ENCODE measurements at regions not wholly inside any gene's neighbourhood (a gene's known extent, or its start where the extent isn't known, plus 50 kb on each side); places are given as distances from the start of the nearest gene placed in this dataset.

GRCh38 chr1:177798614-177799013 is 171.2 kb downstream of the SEC16B start:
- H3F3A ChIP-seq (ENCODE audit: insufficient read depth) = no peaks in the 10 kb centered on the region
- H3K9me3 ChIP-seq (ENCODE audit: insufficient read depth, low read length) = no peaks in the 10 kb centered on the region
- no peaks in the 10 kb centered on the region for H3K79me2 ChIP-seq (ENCODE audit: insufficient read depth, low read length)
- H4K20me1 ChIP-seq (ENCODE audit: low read depth, low read length) = no peaks in the 10 kb centered on the region
- H3K9ac ChIP-seq (ENCODE audit: low read length) = no peak overlapping the region
- no peaks in the 10 kb centered on the region for H3K9me2 ChIP-seq (replicated peaks; ENCODE audit: insufficient read depth, low read length)
- no peaks in the 10 kb centered on the region for H3K36me3 ChIP-seq (ENCODE audit: low read length)
- no peak overlapping the region for H3K4me2 ChIP-seq (ENCODE audit: low read depth, low read length, poor library complexity, severe bottlenecking)
- H2AFZ ChIP-seq (ENCODE audit: low read depth, low read length, severe bottlenecking) = no peak overlapping the region
- TF ChIP-seq CTCF (IDR thresholded peaks at IDR 0.05; ENCODE audit: insufficient read depth, low read length, poor library complexity, severe bottlenecking) = no peak
- no peak for TF ChIP-seq EZH2phosphoT487 (conservative IDR thresholded peaks at IDR 0.05; ENCODE audit: low read length)
- H3K27me3 ChIP-seq (ENCODE audit: low read length) = peaks cover 3% of the 10 kb centered on the region; the same call in 1 of the 2 replicates
- H3K27ac ChIP-seq (ENCODE audit: low read depth, low read length) = no peak overlapping the region
- no peak overlapping the region for H3K4me3 ChIP-seq (ENCODE audit: insufficient read depth, low read length, poor library complexity, severe bottlenecking)

DNA sequence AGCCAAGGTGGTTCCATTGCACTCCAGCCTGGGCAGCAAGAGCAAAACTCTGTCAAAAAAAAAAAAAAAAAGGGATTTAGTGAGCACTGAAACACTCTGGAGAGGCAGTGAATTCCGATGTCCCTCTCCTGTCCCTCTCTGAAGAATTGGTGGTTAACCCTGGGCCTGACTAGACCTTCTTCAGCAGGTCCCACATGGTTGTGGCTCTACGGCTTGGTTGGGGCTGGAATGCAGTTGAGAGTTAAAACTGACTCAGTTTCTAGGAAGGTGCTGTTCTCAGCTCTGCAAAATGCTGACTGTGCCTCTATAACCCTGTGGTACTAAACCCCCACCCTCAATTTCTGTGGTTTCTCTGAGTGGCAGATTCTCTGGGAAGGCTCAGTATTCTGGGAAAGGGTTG is 173.3 kb downstream of the SEC16B start:
- H3K4me3 ChIP-seq (ENCODE audit: insufficient read depth, low read length, poor library complexity, severe bottlenecking) = no peak overlapping the region
- H3K9me3 ChIP-seq (ENCODE audit: insufficient read depth, low read length) = no peaks in the 10 kb centered on the region
- no peaks in the 10 kb centered on the region for H4K20me1 ChIP-seq (ENCODE audit: low read depth, low read length)
- H3K27ac ChIP-seq (ENCODE audit: low read depth, low read length) = no peak overlapping the region
- H2AFZ ChIP-seq (ENCODE audit: low read depth, low read length, severe bottlenecking) = no peak overlapping the region
- no peaks in the 10 kb centered on the region for H3K79me2 ChIP-seq (ENCODE audit: insufficient read depth, low read length)
- H3F3A ChIP-seq (ENCODE audit: insufficient read depth) = no peaks in the 10 kb centered on the region
- H3K9ac ChIP-seq (ENCODE audit: low read length) = no peak overlapping the region
- H3K36me3 ChIP-seq (ENCODE audit: low read length) = no peaks in the 10 kb centered on the region
- TF ChIP-seq EZH2phosphoT487 (conservative IDR thresholded peaks at IDR 0.05; ENCODE audit: low read length) (no peak), CTCF (IDR thresholded peaks at IDR 0.05; ENCODE audit: insufficient read depth, low read length, poor library complexity, severe bottlenecking) (no peak)
- no peaks in the 10 kb centered on the region for H3K9me2 ChIP-seq (replicated peaks; ENCODE audit: insufficient read depth, low read length)
- H3K4me2 ChIP-seq (ENCODE audit: low read depth, low read length, poor library complexity, severe bottlenecking) = no peak overlapping the region
- H3K27me3 ChIP-seq (ENCODE audit: low read length) = peaks cover 3% of the 10 kb centered on the region; the same call in 1 of the 2 replicates

GRCh38 chr1:177794376-177794991 is 175.4 kb downstream of the SEC16B start:
- Histone ChIP-seq H3K4me3 (ENCODE audit: insufficient read depth, low read length, poor library complexity, severe bottlenecking) (no peak overlapping the region), H3K27me3 (ENCODE audit: low read length) (peaks cover 3% of the 10 kb centered on the region; the same call in 1 of the 2 replicates), H2AFZ (ENCODE audit: low read depth, low read length, severe bottlenecking) (no peak overlapping the region), H3K9me3 (ENCODE audit: insufficient read depth, low read length) (no peaks in the 10 kb centered on the region), H3K9me2 (replicated peaks; ENCODE audit: insufficient read depth, low read length) (no peaks in the 10 kb centered on the region), H3K9ac (ENCODE audit: low read length) (no peak overlapping the region), H3K27ac (ENCODE audit: low read depth, low read length) (no peak overlapping the region), H4K20me1 (ENCODE audit: low read depth, low read length) (no peaks in the 10 kb centered on the region), H3F3A (ENCODE audit: insufficient read depth) (no peaks in the 10 kb centered on the region), H3K4me2 (ENCODE audit: low read depth, low read length, poor library complexity, severe bottlenecking) (no peak overlapping the region), H3K36me3 (ENCODE audit: low read length) (no peaks in the 10 kb centered on the region), H3K79me2 (ENCODE audit: insufficient read depth, low read length) (no peaks in the 10 kb centered on the region)
- TF ChIP-seq CTCF (IDR thresholded peaks at IDR 0.05; ENCODE audit: insufficient read depth, low read length, poor library complexity, severe bottlenecking) (no peak), EZH2phosphoT487 (conservative IDR thresholded peaks at IDR 0.05; ENCODE audit: low read length) (no peak)

Data from SU-DHL-6 (cell line).